K562 (cell line): ENCODE measurements at regions not wholly inside any gene's neighbourhood (a gene's known extent, or its start where the extent isn't known, plus 50 kb on each side); places are given as distances from the start of the nearest gene placed in this dataset.

Source experiments
- ATAC-seq: fragments of 200-7000 bp; cut with Tn5 transposase; 3 replicates; pipeline ENCODE4 v1.9.1; 2020; ENCODE audit warnings: moderate library complexity
- BruUV-seq: library from RNA; stranded (reverse); fragments of 400-500 nt; replicated peaks from 2 replicates; lab custom pipeline; 2021; lab: Mats Ljungman, UMichigan
- CTCF ChIA-PET: fragments of 300-600 bp; formaldehyde crosslinking; extraction: SDS; loops from one replicate; lab custom pipeline; 2021; ENCODE audit warnings: low intra/inter-chr PET ratio; lab: Yijun Ruan, JAX
- POLR2A ChIA-PET: fragments of 300-600, 350-650 bp; sonication (Branson Sonifier 250); formaldehyde crosslinking; extraction: SDS; loops from one replicate; lab custom pipeline; 2021; ENCODE audit warnings: antibody characterized with exemption, inconsistent platforms; lab: Yijun Ruan, JAX
- DNase-seq, 4 experiments: peaks; one replicate each; pipeline versions ENCODE4 v3.0.0 to v3.0.0-alpha.2; 2011 to 2018; ENCODE audit warnings: low spot score in 3 of 4, mixed read lengths in 3 of 4; ENCODE audit errors: extremely low read depth in 1 of 4
- FAIRE-seq: peaks from 2 replicates; lab custom pipeline; 2011; peaks lifted over from hg19 to GRCh38; lab: Jason Lieb, UNC
- H2AFZ ChIP-seq: 2 replicates; pipeline ENCODE4 v1.6.0; 2011; ENCODE audit warnings: low read depth, low read length, control low read depth, inconsistent platforms
- H3K27ac ChIP-seq: fragments of 200-600 bp; 3 replicates; pipeline ENCODE4 v1.8.0; 2011; ENCODE audit warnings: low read depth, mild to moderate bottlenecking, control low read depth, inconsistent platforms, low read length, moderate library complexity, mixed read lengths; ENCODE audit errors: extremely low read depth
- H3K27me3 ChIP-seq, 2 experiments: fragments of 300-600 bp in 1 of 2; 2 replicates in 1 of 2; 3 replicates in 1 of 2; pipeline versions ENCODE4 v1.6.0 to v1.8.0; 2011; ENCODE audit warnings: inconsistent platforms in 2 of 2, low read length in 2 of 2, mild to moderate bottlenecking in 1 of 2, mixed read lengths in 1 of 2, moderate library complexity in 1 of 2; ENCODE audit not compliant: control insufficient read depth in 2 of 2, insufficient read depth in 2 of 2
- H3K36me3 ChIP-seq: fragments of 300-600 bp; 3 replicates; pipeline ENCODE4 v1.8.0; 2011; ENCODE audit warnings: mild to moderate bottlenecking, low read length, inconsistent platforms; ENCODE audit not compliant: control insufficient read depth, insufficient read depth
- H3K4me1 ChIP-seq, 2 experiments: fragments of 200-600 bp in 1 of 2; replicated peaks in 1 of 2; 2 replicates in 1 of 2; 3 replicates in 1 of 2; pipeline versions ENCODE4 v1.5.1 to v1.8.0; 2011; ENCODE audit warnings: inconsistent platforms in 2 of 2, low read length in 2 of 2, mild to moderate bottlenecking in 1 of 2, mixed read lengths in 1 of 2, moderate library complexity in 1 of 2; ENCODE audit not compliant: control insufficient read depth in 2 of 2, insufficient read depth in 2 of 2
- H3K4me2 ChIP-seq: 2 replicates; pipeline ENCODE4 v1.6.1; 2011; ENCODE audit warnings: low read length, control low read depth, inconsistent platforms, mixed read lengths; ENCODE audit not compliant: insufficient read depth
- H3K4me3 ChIP-seq: fragments of 200-600 bp; sonication (generic), shearing (Covaris generic); 2 replicates; pipeline ENCODE4 v1.5.1; 2016; ENCODE audit warnings: control low read depth, inconsistent platforms
- H3K79me2 ChIP-seq: fragments of 200-600 bp; 3 replicates; pipeline ENCODE4 v1.8.0; 2011; ENCODE audit warnings: low read length, inconsistent platforms; ENCODE audit not compliant: control insufficient read depth, insufficient read depth
- H3K9ac ChIP-seq, 2 experiments: 2 replicates each; pipeline versions ENCODE4 v1.6.0 to v1.6.1; 2011; ENCODE audit warnings: low read depth in 2 of 2, low read length in 2 of 2, control low read depth in 1 of 2, inconsistent platforms in 1 of 2, mild to moderate bottlenecking in 1 of 2, mixed read lengths in 1 of 2; ENCODE audit not compliant: insufficient read depth in 1 of 2
- H3K9me1 ChIP-seq: one replicate; pipeline ENCODE4 v1.6.0; 2011; ENCODE audit warnings: inconsistent platforms, mild to moderate bottlenecking, low read length, moderate library complexity; ENCODE audit not compliant: control insufficient read depth, insufficient read depth
- H3K9me3 ChIP-seq: replicated peaks from 2 replicates; pipeline ENCODE4 v1.5.1; 2011; ENCODE audit warnings: low read depth, low read length, inconsistent platforms; ENCODE audit not compliant: control insufficient read depth, insufficient read depth
- H4K20me1 ChIP-seq: replicated peaks from 2 replicates; pipeline ENCODE4 v1.6.1; 2011; ENCODE audit warnings: low read length, inconsistent platforms, mixed read lengths; ENCODE audit not compliant: control insufficient read depth, insufficient read depth
- MXD1 ChIP-seq: fragments of 250-450 bp; sonication (Bioruptor Pico); IDR thresholded peaks from 2 replicates; pipeline ENCODE4 v1.8.0; 2021; ENCODE audit warnings: borderline replicate concordance, mild to moderate bottlenecking, moderate library complexity; ENCODE audit not compliant: poor library complexity, severe bottlenecking
- RBM14 ChIP-seq: fragments of 200-400 bp; formaldehyde crosslinking; IDR thresholded peaks from 2 replicates; pipeline ENCODE4 v1.6.1; 2018; ENCODE audit warnings: low read depth, mild to moderate bottlenecking, low read length, moderate library complexity, borderline replicate concordance; ENCODE audit not compliant: insufficient read depth
- TEAD2 ChIP-seq: fragments of 450-650 bp; IDR thresholded peaks from 2 replicates; pipeline ENCODE4 v1.6.1; 2016; ENCODE audit warnings: missing genetic modification characterization, control low read depth, missing compliant biosample characterization
- ZBTB17 ChIP-seq: fragments of 450-650 bp; formaldehyde crosslinking; IDR thresholded peaks from 2 replicates; pipeline ENCODE4 v1.4.0; 2020; ENCODE audit warnings: mild to moderate bottlenecking
- ZNF146 ChIP-seq: IDR thresholded peaks from one replicate; pipeline ENCODE4 v1.6.1; 2018; ENCODE audit warnings: missing compliant biosample characterization; ENCODE audit not compliant: unreplicated experiment
- ZNF282 ChIP-seq: sonication (generic); formaldehyde crosslinking; IDR thresholded peaks from 2 replicates; pipeline ENCODE4 v1.8.1; 2023; ENCODE audit warnings: missing genetic modification reagents
- ZNF695 ChIP-seq: fragments of 450-650 bp; formaldehyde crosslinking; IDR thresholded peaks from 2 replicates; pipeline ENCODE4 v1.4.0; 2020; ENCODE audit warnings: mild to moderate bottlenecking, moderate library complexity
- ZNF77 ChIP-seq: fragments of 250-450 bp; sonication (Bioruptor Pico); IDR thresholded peaks from 2 replicates; pipeline ENCODE4 v1.5.0; 2020
- WGBS: fragments of 100-300 bp; shearing (Covaris generic); methylation state at CpG from one replicate; pipeline ENCODE4 v1.1.6; 2016; ENCODE audit warnings: low coverage, mixed read lengths; ENCODE audit not compliant: insufficient coverage; ENCODE audit errors: missing lambda C conversion rate; 5-methylcytosine and 5-hydroxymethylcytosine counted together
- in situ Hi-C: fragments of 300-500 bp; cut with MboI; formaldehyde crosslinking; loops from 4 replicates; pipeline ENCODE4 v1.15.0; 2018; ENCODE audit warnings: inconsistent platforms, mixed read lengths
- intact Hi-C: fragments of 100-400 bp; cut with micrococcal nuclease; formaldehyde crosslinking; loops from 2 replicates; pipeline ENCODE4 v1.14.2; 2022
- TF ChIP-seq, protein P1 (sequence below), 2 experiments: fragments of 450-650 bp; formaldehyde crosslinking in 1 of 2; IDR thresholded peaks; 2 replicates each; pipeline versions ENCODE4 v1.4.0 to v1.6.1; 2014 to 2020; ENCODE audit warnings: mild to moderate bottlenecking in 2 of 2, borderline replicate concordance in 1 of 2, low read depth in 1 of 2
- TF ChIP-seq, protein P2 (sequence below): fragments of 250-450 bp; sonication (Bioruptor Pico); IDR thresholded peaks from 2 replicates; pipeline ENCODE4 v1.4.0; 2020; ENCODE audit warnings: mild to moderate bottlenecking
- TF ChIP-seq, protein P3 (sequence below): fragments of 250-450 bp; sonication (Bioruptor Pico); IDR thresholded peaks from 2 replicates; pipeline ENCODE4 v1.5.0; 2021

DNA sequence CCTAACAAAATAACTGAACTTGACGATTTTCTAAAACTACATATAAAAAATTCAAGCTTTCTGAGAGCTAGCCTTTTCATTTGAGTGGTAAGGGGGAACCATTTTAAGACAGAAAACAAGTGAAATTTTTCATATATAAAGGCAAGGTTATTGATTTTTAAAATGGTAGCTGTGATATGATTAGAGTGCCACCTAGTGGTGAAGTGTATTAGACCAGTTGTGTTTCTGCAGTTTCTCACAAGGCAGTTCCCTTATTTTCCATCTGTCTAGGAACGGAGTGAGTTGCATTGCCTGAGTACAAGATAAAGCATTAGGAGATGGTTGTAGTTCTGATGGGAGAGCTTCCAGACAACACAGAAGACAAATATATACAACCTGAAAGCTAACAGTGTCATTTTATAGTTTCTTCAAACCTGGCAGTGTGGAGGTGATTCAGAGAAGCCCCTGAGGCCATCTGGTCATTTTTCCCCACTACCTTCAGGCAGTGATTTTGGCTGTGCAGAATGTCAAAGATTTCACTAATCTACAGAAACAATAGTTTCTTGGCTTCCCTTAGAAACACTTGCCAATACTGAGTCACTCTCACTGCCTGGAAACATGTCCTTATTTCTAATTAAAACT, 180.8 kb downstream of the C12orf50 start:
- DNase-seq (peak; percentile 18 to 45 (median 22)), FAIRE-seq (no peak), ATAC-seq (no peak)
- no peaks in the 10 kb centered on the region for H3K36me3 ChIP-seq
- WGBS = 5% methylated on average over 2 of the region's 2 CpGs
- in situ Hi-C loops = no loop called here
- H3K79me2 ChIP-seq = no peaks in the 10 kb centered on the region
- intact Hi-C loops = loop anchor here (2.0 to 10.0 kb wide), 2 partner anchors 146 to 1926 kb away; no protein-coding TSS in a partner anchor
- no peaks in the 10 kb centered on the region for H3K9me1 ChIP-seq
- no peak overlapping the region for H3K4me2 ChIP-seq
- ChIA-PET CTCF (no interaction called here), POLR2A (no interaction called here)
- H4K20me1 ChIP-seq = no peaks in the 10 kb centered on the region
- no TSS peak for BruUV-seq
- H2AFZ ChIP-seq = no peak overlapping the region
- no peaks in the 10 kb centered on the region for H3K4me1 ChIP-seq
- no peak overlapping the region for H3K4me3 ChIP-seq
- no peak overlapping the region for H3K27ac ChIP-seq
- H3K27me3 ChIP-seq = no peaks in the 10 kb centered on the region
- H3K9me3 ChIP-seq = no peaks in the 10 kb centered on the region
- no peak overlapping the region for H3K9ac ChIP-seq
- TF ChIP-seq, protein P1, sequence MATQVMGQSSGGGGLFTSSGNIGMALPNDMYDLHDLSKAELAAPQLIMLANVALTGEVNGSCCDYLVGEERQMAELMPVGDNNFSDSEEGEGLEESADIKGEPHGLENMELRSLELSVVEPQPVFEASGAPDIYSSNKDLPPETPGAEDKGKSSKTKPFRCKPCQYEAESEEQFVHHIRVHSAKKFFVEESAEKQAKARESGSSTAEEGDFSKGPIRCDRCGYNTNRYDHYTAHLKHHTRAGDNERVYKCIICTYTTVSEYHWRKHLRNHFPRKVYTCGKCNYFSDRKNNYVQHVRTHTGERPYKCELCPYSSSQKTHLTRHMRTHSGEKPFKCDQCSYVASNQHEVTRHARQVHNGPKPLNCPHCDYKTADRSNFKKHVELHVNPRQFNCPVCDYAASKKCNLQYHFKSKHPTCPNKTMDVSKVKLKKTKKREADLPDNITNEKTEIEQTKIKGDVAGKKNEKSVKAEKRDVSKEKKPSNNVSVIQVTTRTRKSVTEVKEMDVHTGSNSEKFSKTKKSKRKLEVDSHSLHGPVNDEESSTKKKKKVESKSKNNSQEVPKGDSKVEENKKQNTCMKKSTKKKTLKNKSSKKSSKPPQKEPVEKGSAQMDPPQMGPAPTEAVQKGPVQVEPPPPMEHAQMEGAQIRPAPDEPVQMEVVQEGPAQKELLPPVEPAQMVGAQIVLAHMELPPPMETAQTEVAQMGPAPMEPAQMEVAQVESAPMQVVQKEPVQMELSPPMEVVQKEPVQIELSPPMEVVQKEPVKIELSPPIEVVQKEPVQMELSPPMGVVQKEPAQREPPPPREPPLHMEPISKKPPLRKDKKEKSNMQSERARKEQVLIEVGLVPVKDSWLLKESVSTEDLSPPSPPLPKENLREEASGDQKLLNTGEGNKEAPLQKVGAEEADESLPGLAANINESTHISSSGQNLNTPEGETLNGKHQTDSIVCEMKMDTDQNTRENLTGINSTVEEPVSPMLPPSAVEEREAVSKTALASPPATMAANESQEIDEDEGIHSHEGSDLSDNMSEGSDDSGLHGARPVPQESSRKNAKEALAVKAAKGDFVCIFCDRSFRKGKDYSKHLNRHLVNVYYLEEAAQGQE (IDR thresholded peaks at IDR 0.05; ENCODE audit: borderline replicate concordance) = peak; percentile 42; the same call in 1 of the 2 replicates
- TF ChIP-seq, protein P1 (CRISPR knock-in tag; IDR thresholded peaks at IDR 0.05; ENCODE audit: low read depth) = no peak
- TF ChIP-seq TEAD2 (tag) = no peak
- TF ChIP-seq, protein P2, sequence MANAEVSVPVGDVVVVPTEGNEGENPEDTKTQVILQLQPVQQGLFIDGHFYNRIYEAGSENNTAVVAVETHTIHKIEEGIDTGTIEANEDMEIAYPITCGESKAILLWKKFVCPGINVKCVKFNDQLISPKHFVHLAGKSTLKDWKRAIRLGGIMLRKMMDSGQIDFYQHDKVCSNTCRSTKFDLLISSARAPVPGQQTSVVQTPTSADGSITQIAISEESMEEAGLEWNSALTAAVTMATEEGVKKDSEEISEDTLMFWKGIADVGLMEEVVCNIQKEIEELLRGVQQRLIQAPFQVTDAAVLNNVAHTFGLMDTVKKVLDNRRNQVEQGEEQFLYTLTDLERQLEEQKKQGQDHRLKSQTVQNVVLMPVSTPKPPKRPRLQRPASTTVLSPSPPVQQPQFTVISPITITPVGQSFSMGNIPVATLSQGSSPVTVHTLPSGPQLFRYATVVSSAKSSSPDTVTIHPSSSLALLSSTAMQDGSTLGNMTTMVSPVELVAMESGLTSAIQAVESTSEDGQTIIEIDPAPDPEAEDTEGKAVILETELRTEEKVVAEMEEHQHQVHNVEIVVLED (CRISPR knock-in tag) = no peak
- no peak for TF ChIP-seq RBM14
- TF ChIP-seq ZNF77 = no peak
- TF ChIP-seq ZNF282 (CRISPR knock-in tag) = no peak
- no peak for TF ChIP-seq MXD1 (CRISPR knock-in tag)
- no peak for TF ChIP-seq ZBTB17 (CRISPR knock-in tag)
- TF ChIP-seq, protein P3, sequence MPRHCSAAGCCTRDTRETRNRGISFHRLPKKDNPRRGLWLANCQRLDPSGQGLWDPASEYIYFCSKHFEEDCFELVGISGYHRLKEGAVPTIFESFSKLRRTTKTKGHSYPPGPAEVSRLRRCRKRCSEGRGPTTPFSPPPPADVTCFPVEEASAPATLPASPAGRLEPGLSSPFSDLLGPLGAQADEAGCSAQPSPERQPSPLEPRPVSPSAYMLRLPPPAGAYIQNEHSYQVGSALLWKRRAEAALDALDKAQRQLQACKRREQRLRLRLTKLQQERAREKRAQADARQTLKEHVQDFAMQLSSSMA (CRISPR knock-in tag) = no peak
- no peak for TF ChIP-seq ZNF146 (CRISPR knock-in tag)
- TF ChIP-seq ZNF695 (CRISPR knock-in tag) = no peak
